ENCODE measurements at regions not wholly inside any gene's neighbourhood (a gene's known extent, or its start where the extent isn't known, plus 50 kb on each side); places are given as distances from the start of the nearest gene placed in this dataset.
"Not testable (repeated sequence)": the region's sequence is repeated elsewhere in the genome, so short reads cannot be mapped to it uniquely, and the experiment has no call there.

- DNase-seq: no peak
- Mint-ChIP-seq H3K27ac (peak overlapping the region in 1 of 2 donors; percentile 22), H3K4me3 (peak overlapping the region in 1 of 2 donors; percentile 70), H3K9me3 (no peaks in the 10 kb centered on the region), H3K27me3 (peaks cover 4 to 25% of the 10 kb centered on the region in 2 donors), H3K4me1 (ENCODE audit: low read depth in 2 of 2) (peaks cover 5 to 22% of the 10 kb centered on the region in 2 donors), H3K36me3 (ENCODE audit: insufficient read depth) (no peaks in the 10 kb centered on the region)
- no peak for ATAC-seq (replicated peaks)
Observed at GRCh38 chr3:124640635-124641306, 89.5 kb upstream of the UMPS start.

- no peaks in the 10 kb centered on the region for H3K9me3 Mint-ChIP-seq
- H3K4me1 Mint-ChIP-seq (ENCODE audit: low read depth in 2 of 2): peaks cover 5 to 19% of the 10 kb centered on the region in 2 donors
- peaks cover 16 to 21% of the 10 kb centered on the region in 2 donors for H3K27me3 Mint-ChIP-seq
- H3K27ac Mint-ChIP-seq: no peak overlapping the region
- ATAC-seq (replicated peaks) (no peak), DNase-seq (no peak)
- H3K4me3 Mint-ChIP-seq: no peak overlapping the region
- no peaks in the 10 kb centered on the region for H3K36me3 Mint-ChIP-seq (ENCODE audit: insufficient read depth)
Observed at GRCh38 chr3:124643453-124643852, 86.8 kb upstream of the UMPS start.

- H3K4me1 Mint-ChIP-seq (ENCODE audit: low read depth in 2 of 2); H3K4me3 Mint-ChIP-seq; H3K36me3 Mint-ChIP-seq (ENCODE audit: insufficient read depth); ATAC-seq (replicated peaks); DNase-seq; H3K27ac Mint-ChIP-seq; H3K9me3 Mint-ChIP-seq: not testable (repeated sequence)
- H3K27me3 Mint-ChIP-seq: peaks cover 36 to 40% of the 10 kb centered on the region in 2 donors
Observed at GRCh38 chr3:124646186-124646585, 84.1 kb upstream of the UMPS start.

- ATAC-seq (replicated peaks) (no peak), DNase-seq (no peak)
- no peak overlapping the region for H3K4me3 Mint-ChIP-seq
- peaks cover 2 to 4% of the 10 kb centered on the region in 2 donors for H3K4me1 Mint-ChIP-seq (ENCODE audit: low read depth in 2 of 2)
- peaks cover 36 to 46% of the 10 kb centered on the region in 2 donors for H3K27me3 Mint-ChIP-seq
- no peak overlapping the region for H3K27ac Mint-ChIP-seq
- no peaks in the 10 kb centered on the region for H3K9me3 Mint-ChIP-seq
- no peaks in the 10 kb centered on the region for H3K36me3 Mint-ChIP-seq (ENCODE audit: insufficient read depth)
Observed at GRCh38 chr3:124648551-124648950, 81.7 kb upstream of the UMPS start.

GRCh38 chr3:124650798-124651197 is 79.5 kb upstream of the UMPS start:
- H3K4me3 Mint-ChIP-seq: no peak overlapping the region
- H3K36me3 Mint-ChIP-seq (ENCODE audit: insufficient read depth): no peaks in the 10 kb centered on the region
- H3K27ac Mint-ChIP-seq: no peak overlapping the region
- peaks cover 2 to 4% of the 10 kb centered on the region in 2 donors for H3K4me1 Mint-ChIP-seq (ENCODE audit: low read depth in 2 of 2)
- peaks cover 36 to 46% of the 10 kb centered on the region in 2 donors for H3K27me3 Mint-ChIP-seq
- DNase-seq (no peak), ATAC-seq (replicated peaks) (no peak)
- no peaks in the 10 kb centered on the region for H3K9me3 Mint-ChIP-seq

- H3K36me3 Mint-ChIP-seq (ENCODE audit: insufficient read depth); H3K4me1 Mint-ChIP-seq (ENCODE audit: low read depth in 2 of 2); ATAC-seq (replicated peaks); H3K4me3 Mint-ChIP-seq; DNase-seq; H3K9me3 Mint-ChIP-seq: not testable (repeated sequence)
- Mint-ChIP-seq H3K27me3 (peaks cover 36 to 46% of the 10 kb centered on the region in 2 donors), H3K27ac (peak overlapping the region in 1 of 2 donors; percentile 50)
Observed at GRCh38 chr3:124651416-124651815, 78.8 kb upstream of the UMPS start.

- ATAC-seq (replicated peaks) (peak; percentile 48), DNase-seq (no peak)
- Mint-ChIP-seq H3K27me3 (peaks cover 36 to 45% of the 10 kb centered on the region in 2 donors), H3K4me3 (no peak overlapping the region), H3K4me1 (ENCODE audit: low read depth in 2 of 2) (peaks cover 2 to 4% of the 10 kb centered on the region in 2 donors), H3K36me3 (ENCODE audit: insufficient read depth) (no peaks in the 10 kb centered on the region), H3K9me3 (no peaks in the 10 kb centered on the region), H3K27ac (peak overlapping the region in 1 of 2 donors; percentile 50)
Observed at GRCh38 chr3:124652009-124652408, 78.2 kb upstream of the UMPS start.

- Mint-ChIP-seq H3K36me3 (ENCODE audit: insufficient read depth) (no peaks in the 10 kb centered on the region), H3K4me3 (no peak overlapping the region), H3K27me3 (peaks cover 34 to 36% of the 10 kb centered on the region in 2 donors), H3K27ac (no peak overlapping the region), H3K9me3 (no peaks in the 10 kb centered on the region), H3K4me1 (ENCODE audit: low read depth in 2 of 2) (peaks cover 4 to 5% of the 10 kb centered on the region in 2 donors)
- no peak for ATAC-seq (replicated peaks)
- DNase-seq: no peak
Observed at GRCh38 chr3:124653071-124653796, 77.0 kb upstream of the UMPS start.

GRCh38 chr3:124653797-124654469 is 76.3 kb upstream of the UMPS start:
- Mint-ChIP-seq H3K36me3 (ENCODE audit: insufficient read depth) (no peaks in the 10 kb centered on the region), H3K27ac (no peak overlapping the region), H3K4me3 (no peak overlapping the region), H3K9me3 (no peaks in the 10 kb centered on the region), H3K4me1 (ENCODE audit: low read depth in 2 of 2) (peaks cover 4 to 5% of the 10 kb centered on the region in 2 donors), H3K27me3 (peaks cover 27 to 35% of the 10 kb centered on the region in 2 donors)
- DNase-seq (no peak), ATAC-seq (replicated peaks) (no peak)

GRCh38 chr3:124654470-124654845 is 75.8 kb upstream of the UMPS start:
- DNase-seq (no peak), ATAC-seq (replicated peaks) (no peak)
- no peaks in the 10 kb centered on the region for H3K36me3 Mint-ChIP-seq (ENCODE audit: insufficient read depth)
- no peaks in the 10 kb centered on the region for H3K9me3 Mint-ChIP-seq
- no peak overlapping the region for H3K27ac Mint-ChIP-seq
- no peak overlapping the region for H3K4me3 Mint-ChIP-seq
- H3K4me1 Mint-ChIP-seq (ENCODE audit: low read depth in 2 of 2): peaks cover 4 to 5% of the 10 kb centered on the region in 2 donors
- H3K27me3 Mint-ChIP-seq: peaks cover 22 to 31% of the 10 kb centered on the region in 2 donors

- H3K4me3 Mint-ChIP-seq: no peak overlapping the region
- ATAC-seq (replicated peaks): no peak
Observed at GRCh38 chr3:124656531-124656930, 73.7 kb upstream of the UMPS start.

GRCh38 chr3:124657138-124657537 is 73.1 kb upstream of the UMPS start:
- H3K4me1 Mint-ChIP-seq (ENCODE audit: low read depth in 2 of 2): peaks cover under 1 to 2% of the 10 kb centered on the region in 2 donors
- H3K4me3 Mint-ChIP-seq: no peak overlapping the region
- H3K36me3 Mint-ChIP-seq (ENCODE audit: insufficient read depth): no peaks in the 10 kb centered on the region
- ATAC-seq (replicated peaks): no peak
- H3K27me3 Mint-ChIP-seq: peaks cover 6 to 37% of the 10 kb centered on the region in 2 donors
- no peaks in the 10 kb centered on the region for H3K9me3 Mint-ChIP-seq
- H3K27ac Mint-ChIP-seq: no peak overlapping the region
- no peak for DNase-seq

More at GRCh38 chr3:124656531-124656930, 73.7 kb upstream of the UMPS start:
- DNase-seq: no peak
- Mint-ChIP-seq H3K4me1 (ENCODE audit: low read depth in 2 of 2) (peaks cover 2 to 4% of the 10 kb centered on the region in 2 donors), H3K36me3 (ENCODE audit: insufficient read depth) (no peaks in the 10 kb centered on the region), H3K27me3 (peaks cover 6 to 31% of the 10 kb centered on the region in 2 donors), H3K27ac (no peak overlapping the region), H3K9me3 (no peaks in the 10 kb centered on the region)

- H3K27ac Mint-ChIP-seq: no peak overlapping the region
- no peak overlapping the region for H3K4me3 Mint-ChIP-seq
Observed at GRCh38 chr3:124658270-124658669, 72.0 kb upstream of the UMPS start.

More at GRCh38 chr3:124658270-124658669, 72.0 kb upstream of the UMPS start:
- Mint-ChIP-seq H3K9me3 (no peaks in the 10 kb centered on the region), H3K4me1 (ENCODE audit: low read depth in 2 of 2) (peaks cover 0 to 2% of the 10 kb centered on the region in 2 donors), H3K27me3 (peaks cover 0 to 37% of the 10 kb centered on the region in 2 donors), H3K36me3 (ENCODE audit: insufficient read depth) (no peaks in the 10 kb centered on the region)
- DNase-seq (no peak), ATAC-seq (replicated peaks) (no peak)
